ENCODE measurements at regions not wholly inside any gene's neighbourhood (a gene's known extent, or its start where the extent isn't known, plus 50 kb on each side); places are given as distances from the start of the nearest gene placed in this dataset.

DNA sequence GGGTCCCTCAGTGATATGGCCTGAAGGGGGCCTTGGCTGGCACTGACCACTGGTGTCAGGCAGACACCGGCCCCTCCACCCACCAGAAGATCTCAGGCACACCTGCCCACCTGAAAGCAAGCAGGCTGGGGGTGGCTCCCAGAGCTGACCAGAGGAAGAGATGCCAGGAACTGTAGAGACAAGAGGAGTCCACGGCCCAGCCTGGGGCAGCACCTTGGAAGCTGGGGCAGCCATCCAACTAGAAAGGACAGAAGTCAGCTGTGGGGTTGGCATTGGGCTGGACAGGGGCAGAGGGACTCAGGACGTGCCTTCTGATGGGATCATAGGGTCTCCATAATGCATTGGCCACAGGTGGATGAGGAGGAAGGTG, 144.3 kb downstream of the ZNF248 start:
- TF ChIP-seq, protein P1, sequence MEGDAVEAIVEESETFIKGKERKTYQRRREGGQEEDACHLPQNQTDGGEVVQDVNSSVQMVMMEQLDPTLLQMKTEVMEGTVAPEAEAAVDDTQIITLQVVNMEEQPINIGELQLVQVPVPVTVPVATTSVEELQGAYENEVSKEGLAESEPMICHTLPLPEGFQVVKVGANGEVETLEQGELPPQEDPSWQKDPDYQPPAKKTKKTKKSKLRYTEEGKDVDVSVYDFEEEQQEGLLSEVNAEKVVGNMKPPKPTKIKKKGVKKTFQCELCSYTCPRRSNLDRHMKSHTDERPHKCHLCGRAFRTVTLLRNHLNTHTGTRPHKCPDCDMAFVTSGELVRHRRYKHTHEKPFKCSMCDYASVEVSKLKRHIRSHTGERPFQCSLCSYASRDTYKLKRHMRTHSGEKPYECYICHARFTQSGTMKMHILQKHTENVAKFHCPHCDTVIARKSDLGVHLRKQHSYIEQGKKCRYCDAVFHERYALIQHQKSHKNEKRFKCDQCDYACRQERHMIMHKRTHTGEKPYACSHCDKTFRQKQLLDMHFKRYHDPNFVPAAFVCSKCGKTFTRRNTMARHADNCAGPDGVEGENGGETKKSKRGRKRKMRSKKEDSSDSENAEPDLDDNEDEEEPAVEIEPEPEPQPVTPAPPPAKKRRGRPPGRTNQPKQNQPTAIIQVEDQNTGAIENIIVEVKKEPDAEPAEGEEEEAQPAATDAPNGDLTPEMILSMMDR (IDR thresholded peaks at IDR 0.05), result no peak
- DNase-seq (ENCODE audit: low spot score), result no peak
- ATAC-seq (ENCODE audit: low FRiP score), result no peak

DNA sequence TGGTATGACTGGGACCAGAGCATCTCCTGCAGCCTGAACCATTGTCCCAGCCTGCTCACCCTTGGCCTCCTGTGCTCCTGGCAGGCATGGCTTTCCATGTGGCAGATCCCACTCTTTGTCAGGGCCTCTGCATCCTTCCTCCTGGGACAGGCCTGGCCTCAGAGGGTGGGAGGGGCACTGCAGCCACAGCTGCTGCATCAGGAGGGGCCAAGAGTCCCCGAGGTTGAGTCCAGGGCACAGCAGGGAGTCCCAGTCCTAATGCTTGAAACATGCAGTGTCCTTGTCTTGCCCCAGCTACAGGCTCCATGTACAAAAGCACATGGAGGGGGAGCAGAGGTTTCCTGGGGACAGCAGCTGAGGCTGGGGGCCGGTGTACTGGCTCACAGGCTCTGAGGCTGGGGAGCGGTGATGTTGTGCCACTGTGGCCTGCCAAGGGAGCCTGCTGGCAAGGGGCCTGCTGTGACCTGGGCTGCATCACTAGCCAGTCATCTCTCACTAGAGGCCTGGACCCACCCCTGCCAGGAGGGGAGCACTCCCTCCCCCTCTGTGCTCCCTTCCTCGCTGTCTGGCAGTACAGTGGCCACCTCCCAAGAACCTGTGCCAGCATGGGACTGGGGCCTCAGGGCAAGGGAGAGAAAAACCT, 144.8 kb downstream of the ZNF248 start:
- ATAC-seq (ENCODE audit: low FRiP score) (no peak), DNase-seq (ENCODE audit: low spot score) (no peak)
- TF ChIP-seq, protein P1 (IDR thresholded peaks at IDR 0.05), result no peak

DNA sequence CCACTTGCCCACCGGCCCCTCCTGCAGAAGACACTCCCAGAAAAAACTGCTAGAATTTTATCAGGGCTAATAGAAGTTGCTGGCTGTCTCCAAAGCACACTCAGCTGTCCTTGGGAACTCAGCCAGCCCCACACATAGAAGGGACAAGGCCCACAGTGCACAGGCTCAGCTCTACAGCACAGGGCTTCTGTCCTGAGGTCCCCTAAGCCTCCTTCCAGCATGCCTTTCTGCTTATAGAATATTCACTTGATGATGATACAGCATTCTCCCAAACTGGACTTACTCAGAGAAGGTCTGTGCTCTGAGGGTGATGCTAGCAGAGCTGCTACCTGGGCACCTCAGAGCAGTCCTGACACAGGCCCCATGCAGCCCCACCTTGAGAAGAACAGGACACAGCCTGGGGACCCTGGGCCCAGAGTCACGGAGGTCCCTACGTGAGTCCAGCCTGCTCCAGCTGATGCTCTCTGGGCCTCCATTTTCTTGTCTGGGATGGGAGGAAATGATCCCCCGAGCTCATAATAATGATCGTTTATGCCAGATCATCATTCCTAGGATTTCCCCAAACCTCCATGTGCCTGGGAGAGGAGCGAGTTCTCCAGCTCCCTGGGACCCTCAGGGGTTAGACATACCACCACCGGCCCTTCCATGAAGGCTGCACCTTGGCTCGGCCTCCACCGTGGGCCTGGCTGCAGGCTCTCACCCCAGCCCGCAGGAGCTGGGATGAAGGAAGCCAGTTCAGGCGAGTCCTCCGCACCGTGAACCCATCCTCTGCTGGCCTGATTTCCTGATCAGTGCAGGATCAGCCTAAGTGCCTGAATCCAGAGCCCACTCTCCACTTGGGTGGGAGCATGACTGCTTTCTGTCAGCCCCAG, 145.6 kb downstream of the ZNF248 start:
- DNase-seq (ENCODE audit: low spot score) (no peak), ATAC-seq (ENCODE audit: low FRiP score) (no peak)
- TF ChIP-seq, protein P1 (IDR thresholded peaks at IDR 0.05), result no peak

DNA sequence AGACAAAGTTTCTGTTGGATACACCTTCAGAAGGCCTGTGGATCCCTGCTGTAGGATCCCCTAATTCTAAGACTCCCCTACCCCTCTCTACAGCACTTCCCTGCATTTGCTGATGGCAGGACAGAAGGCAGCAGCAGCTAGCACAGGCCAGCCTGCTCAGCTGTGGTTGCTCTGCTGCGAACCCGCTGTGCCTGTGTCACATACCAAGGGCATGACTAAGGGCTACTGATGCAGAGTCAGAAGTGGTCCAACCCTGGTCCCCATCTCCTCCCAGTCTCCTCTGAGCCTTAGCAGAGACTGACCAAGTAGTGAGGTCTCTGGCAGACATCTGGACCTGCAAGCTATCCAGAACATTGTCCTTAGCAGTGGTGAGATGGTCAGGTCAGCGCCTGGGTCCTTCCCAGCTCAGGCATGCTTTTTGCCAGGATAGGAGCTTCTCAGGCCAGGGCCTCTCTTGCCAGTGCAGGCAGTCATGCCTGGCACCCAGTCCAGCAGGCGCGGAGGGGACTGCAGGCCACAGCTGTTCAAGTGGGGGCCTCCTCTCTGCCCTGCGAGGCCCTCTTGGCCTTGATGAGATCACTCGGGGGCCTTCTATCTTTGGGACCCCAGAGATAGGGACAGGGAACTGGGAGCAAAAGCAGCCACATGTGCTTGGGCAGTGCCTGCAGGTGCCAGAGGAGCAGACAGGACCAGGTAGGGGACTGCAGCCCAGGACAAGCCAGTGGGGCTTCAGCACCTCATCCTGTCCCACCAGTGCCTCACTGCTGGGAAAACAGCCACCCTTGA, 146.4 kb downstream of the ZNF248 start:
- ATAC-seq (ENCODE audit: low FRiP score), result peak; percentile 46

DNA sequence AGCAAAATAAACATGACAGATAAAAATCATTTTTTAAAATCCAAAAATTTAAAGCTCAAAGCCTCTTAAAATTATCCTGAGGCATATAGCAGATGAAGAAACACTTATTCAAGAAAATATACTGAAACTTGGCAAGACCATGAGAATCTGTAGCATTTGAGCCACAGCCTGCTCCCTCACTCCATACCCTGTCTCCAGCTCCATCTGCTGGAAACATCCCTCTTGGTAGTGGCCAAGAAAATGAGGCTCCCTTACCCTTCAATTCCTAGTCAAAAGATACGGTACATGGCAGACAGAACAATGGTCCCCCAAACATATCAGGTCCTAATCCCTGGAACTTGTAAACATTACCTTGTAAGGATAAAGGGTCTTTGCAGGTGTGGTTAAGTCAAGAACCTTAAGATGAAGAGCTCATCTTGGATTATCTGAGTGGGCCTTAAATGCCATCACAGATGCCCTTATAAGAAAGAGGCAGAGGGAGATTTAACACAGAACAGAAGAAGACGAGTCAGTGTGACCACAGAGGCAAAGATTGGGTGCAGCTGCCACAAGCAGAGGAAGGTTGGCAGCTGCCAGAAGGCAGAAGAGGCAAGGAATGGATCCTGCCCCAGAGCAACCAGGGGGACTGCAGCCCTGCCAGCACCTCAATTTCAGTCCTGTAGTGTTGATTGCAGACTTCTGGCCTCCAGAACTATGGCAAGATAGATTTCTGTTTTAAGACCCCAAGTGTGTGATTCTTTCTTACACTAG, 149.4 kb downstream of the ZNF248 start:
- ATAC-seq (ENCODE audit: low FRiP score), result no peak

More for the DNA sequence above, 146.4 kb downstream of the ZNF248 start:
- TF ChIP-seq, protein P1 (IDR thresholded peaks at IDR 0.05), result no peak
- DNase-seq (ENCODE audit: low spot score), result no peak

DNA sequence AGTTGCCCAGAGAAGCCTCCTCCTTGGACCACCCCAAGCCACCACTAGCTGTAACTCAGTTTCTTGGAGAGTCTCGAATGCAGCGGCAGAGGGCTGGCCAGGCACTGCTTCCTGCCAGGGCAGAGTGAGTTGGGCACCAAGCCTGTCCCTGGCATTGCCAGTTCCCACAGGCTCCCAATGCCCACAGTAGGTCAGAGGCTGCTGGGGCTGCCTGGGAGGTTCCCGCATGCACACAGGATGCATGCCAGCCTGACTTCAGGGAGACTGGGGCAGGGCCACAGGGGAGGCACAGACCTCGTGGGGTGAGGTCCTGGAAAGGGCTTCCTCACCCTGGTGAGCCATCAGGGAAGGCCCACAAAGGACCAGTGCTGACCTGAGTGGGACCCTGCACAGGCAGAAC, 152.8 kb downstream of the ZNF248 start:
- ATAC-seq (ENCODE audit: low FRiP score), result no peak
- TF ChIP-seq, protein P1 (IDR thresholded peaks at IDR 0.05), result no peak
- no peak for DNase-seq (ENCODE audit: low spot score)

More for the DNA sequence above, 149.4 kb downstream of the ZNF248 start:
- DNase-seq (ENCODE audit: low spot score), result no peak
- TF ChIP-seq, protein P1 (IDR thresholded peaks at IDR 0.05), result no peak

All from omental fat pad (tissue), 3 donors.